Keratinocyte (primary cell): ENCODE measurements at regions not wholly inside any gene's neighbourhood (a gene's known extent, or its start where the extent isn't known, plus 50 kb on each side); places are given as distances from the start of the nearest gene placed in this dataset.

ENCODE experiments used
- DNase-seq: peaks from one replicate; pipeline ENCODE4 v3.0.0-alpha.2; 2011; ENCODE audit warnings: low read depth, missing footprints, low spot score
- FAIRE-seq: peaks from 2 replicates; lab custom pipeline; 2011; peaks lifted over from hg19 to GRCh38; lab: Jason Lieb, UNC
- H2AFZ ChIP-seq: 2 replicates; pipeline ENCODE4 v1.6.0; 2012; ENCODE audit warnings: low read length, control low read depth, inconsistent platforms; ENCODE audit not compliant: control insufficient read depth
- H3K27ac ChIP-seq: 2 replicates; pipeline ENCODE4 v1.5.1; 2011; ENCODE audit warnings: low read length; ENCODE audit not compliant: control insufficient read depth, insufficient read depth
- H3K27me3 ChIP-seq: 3 replicates; pipeline ENCODE4 v1.6.0; 2011; ENCODE audit warnings: low read length; ENCODE audit not compliant: control insufficient read depth, insufficient read depth; ENCODE audit errors: extremely low read depth
- H3K36me3 ChIP-seq, 2 experiments: 2 replicates in 1 of 2; 3 replicates in 1 of 2; pipeline ENCODE4 v1.5.1; 2011; ENCODE audit warnings: low read length in 2 of 2, mild to moderate bottlenecking in 1 of 2; ENCODE audit not compliant: control insufficient read depth in 2 of 2, insufficient read depth in 2 of 2; ENCODE audit errors: extremely low read depth in 1 of 2
- H3K4me1 ChIP-seq: 3 replicates; pipeline ENCODE4 v1.5.1; 2011; ENCODE audit warnings: low read length; ENCODE audit not compliant: control insufficient read depth, insufficient read depth; ENCODE audit errors: extremely low read depth
- H3K4me2 ChIP-seq: 3 replicates; pipeline ENCODE4 v1.6.0; 2011; ENCODE audit warnings: low read depth, low read length; ENCODE audit not compliant: control insufficient read depth, insufficient read depth; ENCODE audit errors: extremely low read depth
- H3K4me3 ChIP-seq, 3 experiments: fragments of 200-600 bp in 1 of 3; sonication (generic) in 1 of 3; 2 replicates in 2 of 3; 3 replicates in 1 of 3; pipeline ENCODE4 v1.5.1; 2011 to 2016; ENCODE audit warnings: low read length in 3 of 3, mild to moderate bottlenecking in 3 of 3, control low read depth in 2 of 3, inconsistent platforms in 1 of 3, low read depth in 1 of 3, mixed read lengths in 1 of 3, mixed run types in 1 of 3, moderate library complexity in 1 of 3; ENCODE audit not compliant: control insufficient read depth in 2 of 3, insufficient read depth in 2 of 3; ENCODE audit errors: extremely low read depth in 1 of 3
- H3K79me2 ChIP-seq: 2 replicates; pipeline ENCODE4 v1.6.0; 2012; ENCODE audit warnings: low read length; ENCODE audit not compliant: control insufficient read depth, insufficient read depth
- H3K9ac ChIP-seq: 3 replicates; pipeline ENCODE4 v1.6.0; 2011; ENCODE audit warnings: low read length; ENCODE audit not compliant: control insufficient read depth, insufficient read depth; ENCODE audit errors: extremely low read depth
- H3K9me1 ChIP-seq: 3 replicates; pipeline ENCODE4 v1.6.0; 2011; ENCODE audit warnings: low read length; ENCODE audit not compliant: control insufficient read depth, insufficient read depth; ENCODE audit errors: extremely low read depth
- H3K9me3 ChIP-seq: 2 replicates; pipeline ENCODE4 v1.5.1; 2012; ENCODE audit warnings: low read depth, low read length; ENCODE audit not compliant: control insufficient read depth
- H4K20me1 ChIP-seq: 3 replicates; pipeline ENCODE4 v1.6.0; 2011; ENCODE audit warnings: low read length; ENCODE audit not compliant: control insufficient read depth, insufficient read depth; ENCODE audit errors: extremely low read depth
- EZH2 ChIP-seq: IDR thresholded peaks from one replicate; pipeline ENCODE4 v1.6.1; 2012; ENCODE audit warnings: inconsistent platforms, mild to moderate bottlenecking, low read length, moderate library complexity
- dilution Hi-C: fragments of 300-500 bp; cut with MboI; formaldehyde crosslinking; loops from one replicate; pipeline ENCODE4 v1.7.0; 2020; ENCODE audit warnings: low sequenced_read_pairs; ENCODE audit not compliant: extremely low pct_ligation_motif_present
- TF ChIP-seq, protein P1 (sequence below), 3 experiments: IDR thresholded peaks in 1 of 3; conservative IDR thresholded peaks in 1 of 3; optimal IDR thresholded peaks in 1 of 3; 2 replicates in 2 of 3; 3 replicates in 1 of 3; pipeline versions ENCODE3 to v1.5.1; 2011; ENCODE audit warnings: low read length in 3 of 3, mild to moderate bottlenecking in 3 of 3, moderate library complexity in 2 of 3, control low read depth in 1 of 3, inconsistent platforms in 1 of 3; ENCODE audit not compliant: insufficient read depth in 2 of 3; ENCODE audit errors: extremely low read depth in 1 of 3

DNA sequence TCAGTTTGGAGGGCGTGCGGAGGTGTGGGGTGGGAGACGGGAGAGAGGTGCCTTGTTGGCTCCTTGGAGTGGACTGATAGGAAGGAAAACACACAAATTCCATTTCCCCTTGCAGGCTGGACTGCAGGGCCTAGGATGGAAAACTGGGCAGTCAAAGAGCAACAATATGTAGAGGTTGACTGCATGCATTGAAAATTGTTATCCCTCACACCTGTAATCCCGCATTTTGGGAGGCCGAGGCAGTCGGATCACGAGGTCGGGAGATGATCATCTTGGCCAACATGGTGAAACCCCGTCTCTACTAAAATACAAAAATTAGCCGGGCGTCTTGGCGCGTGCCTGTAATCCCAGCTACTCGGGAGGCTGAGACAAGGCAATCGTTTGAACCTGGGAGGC, 128.2 kb downstream of the PPIAL4G start:
- Histone ChIP-seq H4K20me1 (no peaks in the 10 kb centered on the region), H3K9ac (no peak overlapping the region), H3K4me1 (no peaks in the 10 kb centered on the region), H3K36me3 (no peaks in the 10 kb centered on the region), H3K4me3 (no peak overlapping the region), H3K27ac (no peak overlapping the region), H3K4me2 (no peak overlapping the region), H2AFZ (no peak overlapping the region), H3K9me1 (no peaks in the 10 kb centered on the region), H3K79me2 (no peaks in the 10 kb centered on the region), H3K9me3 (no peaks in the 10 kb centered on the region), H3K27me3 (peaks cover 43% of the 10 kb centered on the region)
- no peak for DNase-seq
- no peak for TF ChIP-seq EZH2
- TF ChIP-seq, protein P1, sequence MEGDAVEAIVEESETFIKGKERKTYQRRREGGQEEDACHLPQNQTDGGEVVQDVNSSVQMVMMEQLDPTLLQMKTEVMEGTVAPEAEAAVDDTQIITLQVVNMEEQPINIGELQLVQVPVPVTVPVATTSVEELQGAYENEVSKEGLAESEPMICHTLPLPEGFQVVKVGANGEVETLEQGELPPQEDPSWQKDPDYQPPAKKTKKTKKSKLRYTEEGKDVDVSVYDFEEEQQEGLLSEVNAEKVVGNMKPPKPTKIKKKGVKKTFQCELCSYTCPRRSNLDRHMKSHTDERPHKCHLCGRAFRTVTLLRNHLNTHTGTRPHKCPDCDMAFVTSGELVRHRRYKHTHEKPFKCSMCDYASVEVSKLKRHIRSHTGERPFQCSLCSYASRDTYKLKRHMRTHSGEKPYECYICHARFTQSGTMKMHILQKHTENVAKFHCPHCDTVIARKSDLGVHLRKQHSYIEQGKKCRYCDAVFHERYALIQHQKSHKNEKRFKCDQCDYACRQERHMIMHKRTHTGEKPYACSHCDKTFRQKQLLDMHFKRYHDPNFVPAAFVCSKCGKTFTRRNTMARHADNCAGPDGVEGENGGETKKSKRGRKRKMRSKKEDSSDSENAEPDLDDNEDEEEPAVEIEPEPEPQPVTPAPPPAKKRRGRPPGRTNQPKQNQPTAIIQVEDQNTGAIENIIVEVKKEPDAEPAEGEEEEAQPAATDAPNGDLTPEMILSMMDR (optimal IDR thresholded peaks at IDR 0.05 in 1 of 3, IDR thresholded peaks at IDR 0.05 in 1 of 3, conservative IDR thresholded peaks at IDR 0.05 in 1 of 3; ENCODE audit: extremely low read depth in 1 of 3, insufficient read depth in 2 of 3, low read length in 3 of 3) = no peak
- dilution Hi-C loops = no loop called here
- no peak for FAIRE-seq

DNA sequence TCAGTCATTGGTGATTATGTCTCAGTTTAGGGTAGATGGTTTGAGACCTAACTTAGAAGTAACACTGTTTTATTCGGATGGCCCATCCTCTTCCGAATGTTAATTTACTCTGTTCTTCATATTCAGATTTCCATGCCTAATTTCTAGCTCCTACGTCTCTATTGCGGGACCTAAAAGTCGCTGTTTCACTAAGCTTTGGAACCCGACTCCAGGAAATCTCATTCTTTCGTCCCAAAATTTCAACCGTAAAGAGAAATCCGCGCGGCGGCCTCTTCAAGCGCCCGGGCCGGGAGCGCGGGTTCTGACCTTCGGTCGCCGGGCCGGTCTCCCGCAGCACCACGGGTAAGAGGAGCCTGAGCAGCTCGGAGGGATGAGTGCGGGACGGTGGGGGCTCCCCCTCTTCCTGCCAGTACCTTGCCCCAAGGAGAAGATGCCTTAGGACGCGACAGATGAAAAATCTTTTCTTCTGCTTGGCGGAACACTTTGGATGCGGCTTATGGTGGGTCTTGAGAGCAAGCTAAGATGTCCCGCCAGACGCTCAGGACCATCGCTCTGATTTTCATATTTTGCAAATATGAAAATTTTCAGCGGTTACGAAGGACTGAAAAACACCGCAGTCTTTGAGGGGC, 128.7 kb downstream of the PPIAL4G start:
- Histone ChIP-seq H3K27me3 (peaks cover 43% of the 10 kb centered on the region), H3K4me1 (no peaks in the 10 kb centered on the region), H3K4me3 (peak overlapping the region in 1 of 3 experiments; percentile 45), H3K9me3 (no peaks in the 10 kb centered on the region), H3K4me2 (peak overlapping the region; percentile 16), H3K79me2 (no peaks in the 10 kb centered on the region), H3K36me3 (no peaks in the 10 kb centered on the region), H4K20me1 (no peaks in the 10 kb centered on the region), H3K9me1 (no peaks in the 10 kb centered on the region), H3K27ac (no peak overlapping the region), H3K9ac (no peak overlapping the region), H2AFZ (peak overlapping the region; percentile 40)
- dilution Hi-C loops = no loop called here
- FAIRE-seq = peak; percentile 64
- TF ChIP-seq EZH2 = no peak
- TF ChIP-seq, protein P1 (optimal IDR thresholded peaks at IDR 0.05 in 1 of 3, IDR thresholded peaks at IDR 0.05 in 1 of 3, conservative IDR thresholded peaks at IDR 0.05 in 1 of 3; ENCODE audit: extremely low read depth in 1 of 3, insufficient read depth in 2 of 3, low read length in 3 of 3) = no peak
- no peak for DNase-seq
